CD14-positive monocyte (primary cell): ENCODE measurements at regions not wholly inside any gene's neighbourhood (a gene's known extent, or its start where the extent isn't known, plus 50 kb on each side); places are given as distances from the start of the nearest gene placed in this dataset.

Experiments used
- DNase-seq, 3 donors: peaks; one replicate each; pipeline ENCODE4 v3.0.0-alpha.2; 2011 to 2022
- H2AFZ ChIP-seq: 2 replicates; pipeline ENCODE4 v1.6.0; 2012; ENCODE audit warnings: mild to moderate bottlenecking, low read depth, low read length, inconsistent platforms; ENCODE audit not compliant: insufficient read depth, poor library complexity, severe bottlenecking
- H3K27ac ChIP-seq, 2 donors: 1 replicate in 1 of 2; 2 replicates in 1 of 2; pipeline ENCODE4 v1.5.1; 2012 to 2013; ENCODE audit warnings: low read length in 2 of 2, control low read depth in 1 of 2, inconsistent platforms in 1 of 2, low read depth in 1 of 2, mild to moderate bottlenecking in 1 of 2
- H3K27me3 ChIP-seq, 2 donors: one replicate each; pipeline versions ENCODE4 v1.6.0 to v1.6.1; 2011 to 2013; ENCODE audit warnings: low read length in 2 of 2; ENCODE audit not compliant: control insufficient read depth in 2 of 2, insufficient read depth in 2 of 2
- H3K36me3 ChIP-seq, 2 donors: replicated peaks in 1 of 2; 1 replicate in 1 of 2; 2 replicates in 1 of 2; pipeline versions ENCODE4 v1.5.1 to v1.6.1; 2012 to 2013; ENCODE audit warnings: low read length in 2 of 2, control low read depth in 1 of 2, inconsistent platforms in 1 of 2, mild to moderate bottlenecking in 1 of 2; ENCODE audit not compliant: insufficient read depth in 2 of 2, control insufficient read depth in 1 of 2
- H3K4me1 ChIP-seq, 2 donors: 1 replicate in 1 of 2; 2 replicates in 1 of 2; pipeline versions ENCODE4 v1.5.1 to v1.6.1; 2012 to 2013; ENCODE audit warnings: low read length in 2 of 2, control low read depth in 1 of 2, inconsistent platforms in 1 of 2, mild to moderate bottlenecking in 1 of 2, moderate library complexity in 1 of 2; ENCODE audit not compliant: insufficient read depth in 2 of 2, control insufficient read depth in 1 of 2
- H3K4me2 ChIP-seq: replicated peaks from 2 replicates; pipeline ENCODE3; 2012; ENCODE audit warnings: low read length, moderate library complexity, mild to moderate bottlenecking; ENCODE audit not compliant: poor library complexity, severe bottlenecking; ENCODE audit errors: extremely low read depth
- H3K4me3 ChIP-seq, 3 experiments: fragments of 200-600 bp in 1 of 3; sonication (generic) in 1 of 3; replicated peaks in 1 of 3; 1 replicate in 2 of 3; 2 replicates in 1 of 3; pipeline ENCODE4 v1.5.1; 2011 to 2013; ENCODE audit warnings: low read length in 3 of 3, mild to moderate bottlenecking in 3 of 3, control low read depth in 2 of 3, low read depth in 2 of 3, inconsistent platforms in 1 of 3, moderate library complexity in 1 of 3
- H3K79me2 ChIP-seq: 2 replicates; pipeline ENCODE4 v1.6.0; 2012; ENCODE audit warnings: mild to moderate bottlenecking, control low read depth, inconsistent platforms, low read length, moderate library complexity; ENCODE audit not compliant: insufficient read depth
- H3K9ac ChIP-seq: 2 replicates; pipeline ENCODE4 v1.6.0; 2017; ENCODE audit warnings: low read length, mild to moderate bottlenecking; ENCODE audit not compliant: insufficient read depth, poor library complexity, severe bottlenecking
- H3K9me3 ChIP-seq, 2 donors: replicated peaks in 1 of 2; 1 replicate in 1 of 2; 2 replicates in 1 of 2; pipeline versions ENCODE4 v1.5.1 to v1.6.1; 2012 to 2013; ENCODE audit warnings: low read length in 2 of 2, control low read depth in 1 of 2; ENCODE audit not compliant: control insufficient read depth in 1 of 2, insufficient read depth in 1 of 2
- H4K20me1 ChIP-seq: 2 replicates; pipeline ENCODE4 v1.6.0; 2012; ENCODE audit warnings: mild to moderate bottlenecking, low read length, control low read depth, moderate library complexity; ENCODE audit not compliant: insufficient read depth
- H3K27ac Mint-ChIP-seq, 7 donors: one replicate each; pipeline ENCODE4 v1.8.0; 2020; ENCODE audit warnings: mild to moderate bottlenecking in 7 of 7, mixed read lengths in 7 of 7, moderate library complexity in 6 of 7, inconsistent platforms in 2 of 7
- H3K27me3 Mint-ChIP-seq, 3 donors: one replicate each; pipeline ENCODE4 v1.8.0; 2021 to 2022; ENCODE audit warnings: low read depth in 3 of 3, mild to moderate bottlenecking in 3 of 3, mixed read lengths in 3 of 3, moderate library complexity in 3 of 3, inconsistent platforms in 1 of 3
- H3K36me3 Mint-ChIP-seq, 2 donors: one replicate each; pipeline ENCODE4 v1.8.0; 2020; ENCODE audit warnings: mixed read lengths in 2 of 2, inconsistent platforms in 1 of 2, mild to moderate bottlenecking in 1 of 2
- H3K4me1 Mint-ChIP-seq: one replicate; pipeline ENCODE4 v1.8.0; 2020; ENCODE audit warnings: mild to moderate bottlenecking, mixed read lengths
- H3K4me3 Mint-ChIP-seq, 2 donors: one replicate each; pipeline ENCODE4 v1.8.0; 2020; ENCODE audit warnings: mild to moderate bottlenecking in 2 of 2, mixed read lengths in 2 of 2, moderate library complexity in 1 of 2
- H3K9me3 Mint-ChIP-seq, 7 donors: one replicate each; pipeline ENCODE4 v1.8.0; 2020 to 2022; ENCODE audit warnings: mixed read lengths in 7 of 7, mild to moderate bottlenecking in 6 of 7, moderate library complexity in 6 of 7, inconsistent platforms in 2 of 7
- WGBS: methylation state at CpG from one replicate; pipeline ENCODE4 v1.1.5; 2013; ENCODE audit warnings: missing lambda C conversion rate; ENCODE audit not compliant: insufficient coverage; 5-methylcytosine and 5-hydroxymethylcytosine counted together
- intact Hi-C, 2 donors: fragments of 100-400 bp; cut with micrococcal nuclease; formaldehyde crosslinking; loops; one replicate each; pipeline versions ENCODE4 v1.15.0 to v1.15.1; 2023
- TF ChIP-seq, protein P1 (sequence below): fragments of 200-600 bp; IDR thresholded peaks from one replicate; pipeline ENCODE4 v1.8.0; 2022; ENCODE audit warnings: antibody characterized with exemption, mild to moderate bottlenecking

DNA sequence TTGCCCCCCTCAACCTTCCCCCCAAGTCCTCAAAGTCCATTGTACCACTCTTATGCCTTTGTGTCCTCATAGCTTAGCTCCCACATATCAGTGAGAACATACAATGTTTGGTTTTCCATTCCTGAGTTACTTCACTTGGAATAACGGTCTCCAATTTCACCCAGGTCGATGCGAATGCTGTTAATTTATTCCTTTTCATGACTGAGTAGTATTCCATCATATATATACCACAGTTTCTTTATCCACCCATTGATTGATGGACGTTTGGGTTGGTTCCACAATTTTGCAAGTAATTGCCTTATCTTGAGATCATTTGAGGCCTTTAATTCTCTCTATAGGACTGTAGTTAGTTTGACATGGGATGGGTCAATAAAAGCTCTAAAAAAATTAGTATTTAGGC lies 124.7 kb downstream of the ARL4A start:
- Mint-ChIP-seq H3K27me3 (no peaks in the 10 kb centered on the region), H3K27ac (no peak overlapping the region), H3K36me3 (no peaks in the 10 kb centered on the region), H3K4me3 (no peak overlapping the region), H3K9me3 (peaks cover 0 to 9% (median 3%) of the 10 kb centered on the region in 7 donors), H3K4me1 (no peaks in the 10 kb centered on the region)
- Histone ChIP-seq H3K79me2 (no peaks in the 10 kb centered on the region), H3K4me3 (no peak overlapping the region), H3K27me3 (no peaks in the 10 kb centered on the region), H2AFZ (no peak overlapping the region), H3K9ac (no peak overlapping the region), H3K4me2 (no peak overlapping the region), H3K36me3 (no peaks in the 10 kb centered on the region), H4K20me1 (no peaks in the 10 kb centered on the region), H3K9me3 (no peaks in the 10 kb centered on the region), H3K4me1 (no peaks in the 10 kb centered on the region), H3K27ac (no peak overlapping the region)
- intact Hi-C loops = no loop called here
- WGBS = 100% methylated on average over 1 of the region's 4 CpGs
- TF ChIP-seq, protein P1, sequence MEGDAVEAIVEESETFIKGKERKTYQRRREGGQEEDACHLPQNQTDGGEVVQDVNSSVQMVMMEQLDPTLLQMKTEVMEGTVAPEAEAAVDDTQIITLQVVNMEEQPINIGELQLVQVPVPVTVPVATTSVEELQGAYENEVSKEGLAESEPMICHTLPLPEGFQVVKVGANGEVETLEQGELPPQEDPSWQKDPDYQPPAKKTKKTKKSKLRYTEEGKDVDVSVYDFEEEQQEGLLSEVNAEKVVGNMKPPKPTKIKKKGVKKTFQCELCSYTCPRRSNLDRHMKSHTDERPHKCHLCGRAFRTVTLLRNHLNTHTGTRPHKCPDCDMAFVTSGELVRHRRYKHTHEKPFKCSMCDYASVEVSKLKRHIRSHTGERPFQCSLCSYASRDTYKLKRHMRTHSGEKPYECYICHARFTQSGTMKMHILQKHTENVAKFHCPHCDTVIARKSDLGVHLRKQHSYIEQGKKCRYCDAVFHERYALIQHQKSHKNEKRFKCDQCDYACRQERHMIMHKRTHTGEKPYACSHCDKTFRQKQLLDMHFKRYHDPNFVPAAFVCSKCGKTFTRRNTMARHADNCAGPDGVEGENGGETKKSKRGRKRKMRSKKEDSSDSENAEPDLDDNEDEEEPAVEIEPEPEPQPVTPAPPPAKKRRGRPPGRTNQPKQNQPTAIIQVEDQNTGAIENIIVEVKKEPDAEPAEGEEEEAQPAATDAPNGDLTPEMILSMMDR = no peak
- DNase-seq = no peak

DNA sequence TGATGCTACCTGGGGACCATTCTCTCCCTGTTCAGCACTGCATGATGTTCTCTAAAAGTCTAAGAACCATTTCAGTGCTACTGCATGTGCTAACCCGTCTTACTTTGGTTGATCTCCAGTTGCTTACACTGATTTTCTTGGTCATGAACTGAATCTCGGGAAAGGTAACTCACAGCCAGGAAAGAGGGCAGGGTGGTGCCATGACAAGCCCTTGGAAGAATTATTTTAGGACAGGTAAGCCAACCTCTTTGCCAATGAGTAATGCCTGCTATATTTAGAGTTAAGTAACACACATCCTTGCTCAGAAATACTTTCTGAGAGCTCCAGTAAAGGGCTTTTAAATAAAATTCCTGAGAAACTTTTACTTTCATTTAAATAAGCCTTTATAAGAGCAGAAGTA lies 126.7 kb downstream of the ARL4A start:
- DNase-seq = no peak
- no peak overlapping the region for H2AFZ ChIP-seq
- H3K9ac ChIP-seq = no peak overlapping the region
- H3K4me3 ChIP-seq = no peak overlapping the region
- no peak overlapping the region for H3K27ac Mint-ChIP-seq
- H3K27me3 Mint-ChIP-seq = no peaks in the 10 kb centered on the region
- WGBS = 92% methylated on average over 2 of the region's 2 CpGs
- no peaks in the 10 kb centered on the region for H3K9me3 ChIP-seq
- H3K36me3 Mint-ChIP-seq = no peaks in the 10 kb centered on the region
- no peaks in the 10 kb centered on the region for H3K27me3 ChIP-seq
- no peaks in the 10 kb centered on the region for H3K36me3 ChIP-seq
- no peaks in the 10 kb centered on the region for H3K4me1 Mint-ChIP-seq
- no peak overlapping the region for H3K4me2 ChIP-seq
- intact Hi-C loops = no loop called here
- H3K79me2 ChIP-seq = no peaks in the 10 kb centered on the region
- peaks cover 0 to 3% (median 2%) of the 10 kb centered on the region in 7 donors for H3K9me3 Mint-ChIP-seq
- H3K4me3 Mint-ChIP-seq = peak overlapping the region in 1 of 2 donors; percentile 47
- no peaks in the 10 kb centered on the region for H4K20me1 ChIP-seq
- TF ChIP-seq, protein P1 = no peak
- no peaks in the 10 kb centered on the region for H3K4me1 ChIP-seq
- H3K27ac ChIP-seq = no peak overlapping the region
